Mesenchymal stem cell (in vitro differentiated cells and primary cell): ENCODE measurements at regions not wholly inside any gene's neighbourhood (a gene's known extent, or its start where the extent isn't known, plus 50 kb on each side); places are given as distances from the start of the nearest gene placed in this dataset.

Source experiments
- DNase-seq: peaks from one replicate; pipeline ENCODE4 v3.0.0-alpha.2; 2013
- H2AFZ ChIP-seq: one replicate; pipeline ENCODE4 v1.6.1; 2013; ENCODE audit warnings: low read depth, mild to moderate bottlenecking, control low read depth, inconsistent platforms, low read length, moderate library complexity
- H2AK5ac ChIP-seq: 2 replicates; pipeline ENCODE4 v1.6.1; 2013; ENCODE audit warnings: low read length, moderate library complexity, mild to moderate bottlenecking, inconsistent platforms; ENCODE audit not compliant: severe bottlenecking
- H2BK120ac ChIP-seq: one replicate; pipeline ENCODE4 v1.6.1; 2013; ENCODE audit warnings: low read depth, mild to moderate bottlenecking, inconsistent platforms, low read length, moderate library complexity
- H2BK12ac ChIP-seq, 2 experiments: one replicate each; pipeline ENCODE4 v1.6.1; 2013; ENCODE audit warnings: inconsistent platforms in 2 of 2, low read length in 2 of 2, mild to moderate bottlenecking in 2 of 2, moderate library complexity in 2 of 2, control low read depth in 1 of 2
- H2BK15ac ChIP-seq: one replicate; pipeline ENCODE4 v1.6.1; 2013; ENCODE audit warnings: mild to moderate bottlenecking, low read depth, inconsistent platforms; ENCODE audit not compliant: poor library complexity, severe bottlenecking
- H2BK5ac ChIP-seq: 2 replicates; pipeline ENCODE4 v1.6.1; 2013; ENCODE audit warnings: low read depth, mild to moderate bottlenecking, low read length, control low read depth, inconsistent platforms; ENCODE audit not compliant: poor library complexity, severe bottlenecking
- H3K14ac ChIP-seq, 2 experiments: one replicate each; pipeline ENCODE4 v1.6.1; 2013; ENCODE audit warnings: inconsistent platforms in 2 of 2, low read length in 2 of 2, control low read depth in 1 of 2, mild to moderate bottlenecking in 1 of 2, moderate library complexity in 1 of 2
- H3K18ac ChIP-seq, 2 experiments: one replicate each; pipeline ENCODE4 v1.6.1; 2013; ENCODE audit warnings: inconsistent platforms in 2 of 2, low read length in 2 of 2, control low read depth in 1 of 2, low read depth in 1 of 2, mild to moderate bottlenecking in 1 of 2
- H3K23ac ChIP-seq, 2 experiments: one replicate each; pipeline ENCODE4 v1.6.1; 2013; ENCODE audit warnings: inconsistent platforms in 2 of 2, low read length in 2 of 2, mild to moderate bottlenecking in 2 of 2, moderate library complexity in 2 of 2, control low read depth in 1 of 2
- H3K27ac ChIP-seq: 2 replicates; pipeline ENCODE4 v1.5.1; 2013; ENCODE audit warnings: mild to moderate bottlenecking, moderate library complexity, low read length, control low read depth, inconsistent platforms; ENCODE audit not compliant: poor library complexity, severe bottlenecking
- H3K27me3 ChIP-seq, 2 experiments: 2 replicates each; pipeline versions ENCODE4 v1.6.1 to v1.7.0; 2013; ENCODE audit warnings: low read length in 2 of 2, mild to moderate bottlenecking in 2 of 2, moderate library complexity in 2 of 2, control low read depth in 1 of 2, inconsistent platforms in 1 of 2; ENCODE audit not compliant: control insufficient read depth in 1 of 2, insufficient read depth in 1 of 2
- H3K36me3 ChIP-seq, 2 experiments: 2 replicates each; pipeline versions ENCODE4 v1.6.1 to v1.7.0; 2013; ENCODE audit warnings: low read length in 2 of 2, control low read depth in 1 of 2, inconsistent platforms in 1 of 2, low read depth in 1 of 2, mild to moderate bottlenecking in 1 of 2; ENCODE audit not compliant: insufficient read depth in 2 of 2, control insufficient read depth in 1 of 2
- H3K4ac ChIP-seq, 2 experiments: one replicate each; pipeline ENCODE4 v1.6.1; 2013; ENCODE audit warnings: inconsistent platforms in 2 of 2, low read length in 2 of 2, mild to moderate bottlenecking in 2 of 2, moderate library complexity in 2 of 2, control low read depth in 1 of 2, low read depth in 1 of 2
- H3K4me1 ChIP-seq: 2 replicates; pipeline ENCODE4 v1.6.1; 2013; ENCODE audit warnings: low read depth, low read length, control low read depth; ENCODE audit not compliant: control insufficient read depth, insufficient read depth
- H3K4me2 ChIP-seq: 2 replicates; pipeline ENCODE4 v1.6.1; 2013; ENCODE audit warnings: low read length, mild to moderate bottlenecking, inconsistent platforms; ENCODE audit not compliant: poor library complexity, severe bottlenecking
- H3K4me3 ChIP-seq, 2 experiments: 2 replicates each; pipeline versions ENCODE4 v1.5.1 to v1.7.0; 2013; ENCODE audit warnings: low read length in 2 of 2, mild to moderate bottlenecking in 2 of 2, control low read depth in 1 of 2, low read depth in 1 of 2; ENCODE audit not compliant: insufficient read depth in 1 of 2
- H3K79me1 ChIP-seq: replicated peaks from 2 replicates; pipeline ENCODE4 v1.6.1; 2013; ENCODE audit warnings: mild to moderate bottlenecking, control low read depth, low read length, inconsistent platforms; ENCODE audit not compliant: poor library complexity, severe bottlenecking
- H3K9ac ChIP-seq: 2 replicates; pipeline ENCODE4 v1.7.0; 2013; ENCODE audit warnings: mild to moderate bottlenecking, low read length, moderate library complexity
- H3K9me3 ChIP-seq: 2 replicates; pipeline ENCODE4 v1.7.0; 2013; ENCODE audit warnings: mild to moderate bottlenecking, low read length; ENCODE audit not compliant: control insufficient read depth
- H4K8ac ChIP-seq: one replicate; pipeline ENCODE4 v1.6.1; 2013; ENCODE audit warnings: inconsistent platforms, mild to moderate bottlenecking, low read length, moderate library complexity
- H4K91ac ChIP-seq: one replicate; pipeline ENCODE4 v1.6.1; 2013; ENCODE audit warnings: mild to moderate bottlenecking, low read length, inconsistent platforms
- WGBS: methylation state at CpG from one replicate; pipeline ENCODE4 v1.1.7; 2013; ENCODE audit warnings: mixed read lengths; 5-methylcytosine and 5-hydroxymethylcytosine counted together

DNA sequence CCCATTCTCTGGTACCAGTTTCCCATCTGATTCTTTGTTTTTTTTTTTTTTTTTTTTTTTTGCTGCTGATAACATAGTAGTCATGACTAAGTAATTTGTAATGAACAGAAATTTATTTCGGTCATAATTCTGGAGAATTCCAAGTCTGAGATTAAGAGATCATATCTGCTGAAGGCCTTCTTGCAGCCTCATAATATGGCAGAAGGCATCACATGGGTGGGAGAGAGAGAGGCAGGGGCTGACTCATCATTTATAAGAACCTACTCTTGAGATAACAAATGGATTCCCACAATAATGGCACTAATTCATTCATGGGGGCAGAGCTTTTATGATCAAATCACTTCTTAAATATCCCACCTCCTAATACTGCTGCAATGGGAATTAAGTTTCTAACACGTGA is 1034.3 kb downstream of the STIM2 start:
- Histone ChIP-seq H2BK15ac (no peak overlapping the region), H2BK12ac (no peak overlapping the region), H3K23ac (no peak overlapping the region), H3K14ac (no peak overlapping the region), H4K8ac (no peak overlapping the region), H3K27ac (no peak overlapping the region), H3K79me1 (no peaks in the 10 kb centered on the region), H2BK5ac (no peak overlapping the region), H3K18ac (no peak overlapping the region), H3K36me3 (no peaks in the 10 kb centered on the region), H3K9ac (no peak overlapping the region), H2AFZ (no peak overlapping the region), H3K4ac (no peak overlapping the region), H4K91ac (no peak overlapping the region), H3K4me3 (no peak overlapping the region), H3K9me3 (no peaks in the 10 kb centered on the region), H2AK5ac (no peak overlapping the region), H2BK120ac (no peak overlapping the region), H3K27me3 (no peaks in the 10 kb centered on the region), H3K4me1 (no peaks in the 10 kb centered on the region), H3K4me2 (no peak overlapping the region)
- WGBS: 88% methylated on average over 1 of the region's 2 CpGs
- DNase-seq: no peak

DNA sequence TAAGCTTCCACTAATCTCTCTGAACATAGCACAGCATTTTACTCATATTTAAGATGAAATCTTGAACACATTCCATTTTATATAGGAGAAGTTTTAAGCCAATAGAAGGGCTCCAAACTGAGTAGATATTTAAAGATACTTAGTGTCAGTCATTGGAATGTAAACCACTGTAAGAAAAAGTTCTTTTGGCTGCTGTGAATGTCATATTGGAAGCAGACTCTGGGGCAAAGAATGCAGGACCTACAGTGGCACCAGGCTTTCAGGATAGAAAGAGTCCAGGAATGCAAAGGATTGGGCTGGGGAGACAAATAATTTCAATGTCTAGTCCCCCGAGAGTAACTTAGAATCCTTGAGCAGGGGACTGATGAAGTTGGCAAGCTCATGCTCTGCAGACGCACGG is 1047.7 kb downstream of the STIM2 start:
- no peak overlapping the region for H2BK120ac ChIP-seq
- no peak overlapping the region for H3K9ac ChIP-seq
- H3K14ac ChIP-seq: no peak overlapping the region
- H3K9me3 ChIP-seq: no peaks in the 10 kb centered on the region
- H3K27ac ChIP-seq: no peak overlapping the region
- 65% methylated on average over 1 of the region's 3 CpGs for WGBS
- H3K18ac ChIP-seq: no peak overlapping the region
- no peaks in the 10 kb centered on the region for H3K27me3 ChIP-seq
- H3K23ac ChIP-seq: no peak overlapping the region
- H3K36me3 ChIP-seq: no peaks in the 10 kb centered on the region
- no peak overlapping the region for H2BK5ac ChIP-seq
- H3K4me1 ChIP-seq: no peaks in the 10 kb centered on the region
- no peaks in the 10 kb centered on the region for H3K79me1 ChIP-seq
- H4K8ac ChIP-seq: no peak overlapping the region
- no peak overlapping the region for H4K91ac ChIP-seq
- H2AFZ ChIP-seq: no peak overlapping the region
- no peak overlapping the region for H2AK5ac ChIP-seq
- H3K4me3 ChIP-seq: no peak overlapping the region
- H3K4me2 ChIP-seq: no peak overlapping the region
- DNase-seq: no peak
- H2BK12ac ChIP-seq: no peak overlapping the region
- H2BK15ac ChIP-seq: no peak overlapping the region
- no peak overlapping the region for H3K4ac ChIP-seq

DNA sequence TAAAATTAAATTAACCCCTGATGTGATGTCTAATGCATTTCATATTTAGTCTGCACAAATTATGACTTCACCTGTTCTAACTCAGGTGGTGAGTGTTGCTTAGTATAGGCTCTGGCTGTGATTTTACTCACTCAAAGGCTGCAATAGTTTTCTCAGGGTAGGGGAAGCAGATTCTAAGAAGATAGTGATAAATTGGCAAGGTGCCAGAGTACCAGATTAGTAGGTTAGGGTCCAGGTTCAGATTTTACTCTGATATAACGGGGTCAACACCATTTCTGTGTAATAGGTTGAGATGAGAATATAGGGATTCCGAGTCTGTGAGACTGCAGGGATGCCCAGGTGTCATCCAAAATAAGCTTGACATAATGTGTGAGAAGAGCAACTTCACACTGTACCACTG is 1049.6 kb downstream of the STIM2 start:
- Histone ChIP-seq H3K14ac (no peak overlapping the region), H2BK15ac (no peak overlapping the region), H3K4ac (no peak overlapping the region), H2AFZ (no peak overlapping the region), H3K23ac (no peak overlapping the region), H3K4me2 (no peak overlapping the region), H3K18ac (no peak overlapping the region), H2BK12ac (no peak overlapping the region), H3K27ac (no peak overlapping the region), H3K79me1 (no peaks in the 10 kb centered on the region), H3K36me3 (no peaks in the 10 kb centered on the region), H4K8ac (no peak overlapping the region), H3K9ac (no peak overlapping the region), H3K4me1 (no peaks in the 10 kb centered on the region), H3K9me3 (no peaks in the 10 kb centered on the region), H3K4me3 (no peak overlapping the region), H2AK5ac (no peak overlapping the region), H2BK5ac (no peak overlapping the region), H4K91ac (no peak overlapping the region), H3K27me3 (no peaks in the 10 kb centered on the region), H2BK120ac (no peak overlapping the region)
- 38% methylated on average over 2 of the region's 2 CpGs for WGBS
- no peak for DNase-seq

DNA sequence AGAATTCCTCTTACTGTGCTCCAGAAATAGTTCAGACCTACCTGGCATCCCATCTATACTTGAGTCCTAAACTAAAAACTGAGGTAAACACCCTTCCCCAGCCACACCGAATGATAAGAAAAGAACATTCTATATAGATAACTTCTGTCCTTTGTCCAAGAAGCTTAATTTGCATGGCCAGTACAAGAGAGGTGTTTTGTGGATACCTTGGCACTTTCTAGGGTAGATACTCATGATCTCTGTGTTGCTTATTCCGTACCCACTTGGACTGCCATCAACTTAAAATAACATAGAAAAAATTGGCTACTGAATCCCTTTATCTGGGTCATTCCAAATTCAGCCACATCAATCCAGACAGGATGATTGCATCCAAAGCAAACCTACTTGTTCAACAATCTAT is 1050.4 kb downstream of the STIM2 start:
- H3K9ac ChIP-seq: no peak overlapping the region
- no peak overlapping the region for H3K18ac ChIP-seq
- no peaks in the 10 kb centered on the region for H3K27me3 ChIP-seq
- H3K4me3 ChIP-seq: no peak overlapping the region
- no peak overlapping the region for H3K27ac ChIP-seq
- H3K9me3 ChIP-seq: no peaks in the 10 kb centered on the region
- no peak overlapping the region for H2AFZ ChIP-seq
- no peak for DNase-seq
- no peak overlapping the region for H2BK12ac ChIP-seq
- no peak overlapping the region for H2AK5ac ChIP-seq
- no peak overlapping the region for H2BK120ac ChIP-seq
- no peaks in the 10 kb centered on the region for H3K36me3 ChIP-seq
- 75% methylated on average over 1 of the region's 2 CpGs for WGBS
- no peak overlapping the region for H4K8ac ChIP-seq
- no peak overlapping the region for H2BK15ac ChIP-seq
- H3K4ac ChIP-seq: no peak overlapping the region
- no peak overlapping the region for H2BK5ac ChIP-seq
- H3K14ac ChIP-seq: no peak overlapping the region
- H4K91ac ChIP-seq: no peak overlapping the region
- H3K4me1 ChIP-seq: no peaks in the 10 kb centered on the region
- no peak overlapping the region for H3K23ac ChIP-seq
- H3K4me2 ChIP-seq: no peak overlapping the region
- H3K79me1 ChIP-seq: no peaks in the 10 kb centered on the region
